Heart right ventricle (tissue), 16 donors: ENCODE measurements at regions not wholly inside any gene's neighbourhood (a gene's known extent, or its start where the extent isn't known, plus 50 kb on each side); places are given as distances from the start of the nearest gene placed in this dataset.
"Not testable (repeated sequence)": the region's sequence is repeated elsewhere in the genome, so short reads cannot be mapped to it uniquely, and the experiment has no call there.

Experiments used
- ATAC-seq, 8 donors: fragments of 200-7000 bp; cut with Tn5 transposase; one replicate each; pipeline ENCODE4 v1.9.1; 2020; ENCODE audit warnings: mild to moderate bottlenecking in 8 of 8, moderate library complexity in 8 of 8, moderate number of reproducible peaks in 1 of 8
- DNase-seq, 2 donors: peaks; one replicate each; pipeline ENCODE4 v3.0.0-alpha.2; 2020
- H3K27ac ChIP-seq, 10 donors: fragments of 200-600 bp; sonication (generic) in 2 of 10; one replicate each; pipeline versions ENCODE4 v1.5.0 to v1.8.0; 2020 to 2022; ENCODE audit warnings: mild to moderate bottlenecking in 3 of 10
- H3K27me3 ChIP-seq, 7 donors: fragments of 200-600 bp; one replicate each; pipeline ENCODE4 v1.8.0; 2021 to 2022; ENCODE audit warnings: mild to moderate bottlenecking in 2 of 7
- H3K36me3 ChIP-seq, 9 donors: fragments of 200-600 bp; sonication (generic) in 1 of 9; one replicate each; pipeline versions ENCODE4 v1.5.0 to v1.8.0; 2020 to 2022; ENCODE audit warnings: mild to moderate bottlenecking in 2 of 9
- H3K4me1 ChIP-seq, 9 donors: fragments of 200-600 bp; sonication (generic) in 1 of 9; one replicate each; pipeline versions ENCODE4 v1.5.0 to v1.8.0; 2020 to 2022; ENCODE audit warnings: mild to moderate bottlenecking in 4 of 9
- H3K4me3 ChIP-seq, 10 donors: fragments of 200-600 bp; sonication (generic) in 2 of 10; one replicate each; pipeline versions ENCODE4 v1.5.0 to v1.8.0; 2020 to 2022; ENCODE audit warnings: mild to moderate bottlenecking in 7 of 10, moderate library complexity in 2 of 10
- H3K9me3 ChIP-seq, 11 donors: fragments of 200-600 bp in 10 of 11; sonication (generic) in 2 of 11; one replicate each; pipeline versions ENCODE4 v1.5.0 to v1.8.0; 2013 to 2022; ENCODE audit warnings: mild to moderate bottlenecking in 2 of 11, control low read depth in 1 of 11, moderate library complexity in 1 of 11
- WGBS, 2 donors: extraction: QIAGEN DNeasy Blood & Tissue Kit; methylation state at CpG; one replicate each; pipeline ENCODE4 v1.1.7; 2013; ENCODE audit warnings: inconsistent platforms in 1 of 2; 5-methylcytosine and 5-hydroxymethylcytosine counted together
- intact Hi-C, 10 donors: fragments of 100-400 bp; cut with DNase I; formaldehyde crosslinking; loops; one replicate each; pipeline versions ENCODE4 v1.11.1 to v1.14.2; 2022
- TF ChIP-seq, protein P1 (sequence below), 9 donors: fragments of 200-600 bp; sonication (generic) in 2 of 9; IDR thresholded peaks; one replicate each; pipeline versions ENCODE4 v1.5.0 to v1.8.0; 2021 to 2022; ENCODE audit warnings: antibody characterized with exemption in 9 of 9, mild to moderate bottlenecking in 5 of 9, moderate library complexity in 1 of 9
- donor health status: Arrhythmogenic right ventricular cardiomyopathy.
- donor health status: ischemic (EF 13 %, LVEDD 7.1; RV severe dilation, severe dysfunction).
- donor health status: healthy with polysubstance abuse.
- donor health status: DM: no; HTN: yes; CAD: no.
- donor health status: DM: no; HTN: no; CAD: no.
- donor health status: ischemic (EF 25% LVEDD 6.9; RV normal size, moderate dysfunction).
- donor health status: ischemic (EF 25% LVEDD 5.7; RV mildly dilated, moderate dysfunction).
- donor health status: healthy.
- donor health status: DM: yes; HTN: yes; CAD: no.
- donor health status: Ischemic cardiomyopathy.
- donor health status: ischemic (EF 35%, LVEDD 5.7; RV mildly dilated, moderate dysfunction).
- donor health status: nonischemic (EF 11% LVEDD 7.7; RV severe dilation, severe dysfunction).
- donor health status: DM: yes; HTN: yes; CAD: no.
- donor health status: PGD.
- donor health status: ischemic (EF 29% LVEDD 5.4; RV normal size, mild dysfunction).
- donor health status: nonischemic (EF 23%, LVEDD 6.1; RV moderate dilation, normal function).

DNA sequence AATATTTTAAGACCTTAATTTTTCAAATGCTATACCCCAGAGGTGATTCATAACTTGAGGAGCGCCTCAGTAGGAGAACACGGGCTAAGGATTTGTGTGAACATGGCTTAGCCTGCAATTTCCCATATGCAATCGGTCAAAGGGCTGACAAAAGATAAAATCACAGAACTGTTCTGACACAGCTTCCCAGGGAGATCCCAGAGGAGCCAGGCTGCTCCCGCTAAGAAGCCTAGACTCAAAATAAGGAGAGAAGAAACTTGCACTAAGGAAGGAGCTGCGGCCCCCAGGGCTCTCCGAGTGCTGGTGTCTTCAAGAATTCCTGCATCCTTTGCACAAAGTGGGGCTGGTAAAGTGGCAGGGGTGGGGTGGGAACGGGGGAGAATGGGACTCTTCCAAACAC lies 106.3 kb upstream of the DLG1 start:
- Histone ChIP-seq H3K27me3 (no peaks in the 10 kb centered on the region), H3K27ac (no peak overlapping the region), H3K36me3 (no peaks in the 10 kb centered on the region), H3K9me3 (peaks cover 0 to 4% (median 0%) of the 10 kb centered on the region in 11 donors), H3K4me1 (peaks cover 0 to 7% (median 0%) of the 10 kb centered on the region in 9 donors), H3K4me3 (no peak overlapping the region)
- intact Hi-C loops, result no loop called here
- DNase-seq (no peak), ATAC-seq (peak in 4 of 8 donors; percentile 8 to 28 (median 24))
- 59 to 71% methylated on average over 7 of the region's 7 CpGs for WGBS, 2 donors
- TF ChIP-seq, protein P1, sequence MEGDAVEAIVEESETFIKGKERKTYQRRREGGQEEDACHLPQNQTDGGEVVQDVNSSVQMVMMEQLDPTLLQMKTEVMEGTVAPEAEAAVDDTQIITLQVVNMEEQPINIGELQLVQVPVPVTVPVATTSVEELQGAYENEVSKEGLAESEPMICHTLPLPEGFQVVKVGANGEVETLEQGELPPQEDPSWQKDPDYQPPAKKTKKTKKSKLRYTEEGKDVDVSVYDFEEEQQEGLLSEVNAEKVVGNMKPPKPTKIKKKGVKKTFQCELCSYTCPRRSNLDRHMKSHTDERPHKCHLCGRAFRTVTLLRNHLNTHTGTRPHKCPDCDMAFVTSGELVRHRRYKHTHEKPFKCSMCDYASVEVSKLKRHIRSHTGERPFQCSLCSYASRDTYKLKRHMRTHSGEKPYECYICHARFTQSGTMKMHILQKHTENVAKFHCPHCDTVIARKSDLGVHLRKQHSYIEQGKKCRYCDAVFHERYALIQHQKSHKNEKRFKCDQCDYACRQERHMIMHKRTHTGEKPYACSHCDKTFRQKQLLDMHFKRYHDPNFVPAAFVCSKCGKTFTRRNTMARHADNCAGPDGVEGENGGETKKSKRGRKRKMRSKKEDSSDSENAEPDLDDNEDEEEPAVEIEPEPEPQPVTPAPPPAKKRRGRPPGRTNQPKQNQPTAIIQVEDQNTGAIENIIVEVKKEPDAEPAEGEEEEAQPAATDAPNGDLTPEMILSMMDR (IDR thresholded peaks at IDR 0.05), result no peak

DNA sequence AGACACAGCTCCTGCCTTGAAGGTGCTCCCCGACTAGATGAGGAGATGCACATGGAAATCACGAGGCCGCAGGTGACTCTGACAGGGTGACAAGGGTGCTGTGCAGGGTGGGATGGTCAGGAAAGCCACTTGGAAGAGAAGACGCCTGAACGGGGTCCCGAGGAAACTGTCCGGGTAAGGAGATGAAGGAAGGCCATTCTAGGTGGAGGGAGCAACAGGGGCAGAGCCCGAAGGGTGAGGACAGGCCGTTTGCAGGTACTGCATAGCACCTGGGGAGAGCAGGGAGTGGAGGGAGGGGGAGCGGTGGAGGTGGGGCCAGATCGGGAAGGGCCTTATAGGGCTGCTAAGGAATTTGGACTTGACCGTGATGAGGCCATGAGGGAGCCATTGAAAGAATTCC lies 105.6 kb upstream of the DLG1 start:
- ATAC-seq (no peak), DNase-seq (no peak)
- intact Hi-C loops, result no loop called here
- no peaks in the 10 kb centered on the region for H3K9me3 ChIP-seq
- WGBS, 2 donors, result 92 to 93% methylated on average over 12 of the region's 12 CpGs
- H3K27me3 ChIP-seq, result no peaks in the 10 kb centered on the region
- H3K4me3 ChIP-seq, result no peak overlapping the region
- TF ChIP-seq, protein P1 (IDR thresholded peaks at IDR 0.05), result no peak
- H3K36me3 ChIP-seq, result no peaks in the 10 kb centered on the region
- H3K4me1 ChIP-seq, result peaks cover 0 to 7% (median 0%) of the 10 kb centered on the region in 9 donors
- no peak overlapping the region for H3K27ac ChIP-seq

DNA sequence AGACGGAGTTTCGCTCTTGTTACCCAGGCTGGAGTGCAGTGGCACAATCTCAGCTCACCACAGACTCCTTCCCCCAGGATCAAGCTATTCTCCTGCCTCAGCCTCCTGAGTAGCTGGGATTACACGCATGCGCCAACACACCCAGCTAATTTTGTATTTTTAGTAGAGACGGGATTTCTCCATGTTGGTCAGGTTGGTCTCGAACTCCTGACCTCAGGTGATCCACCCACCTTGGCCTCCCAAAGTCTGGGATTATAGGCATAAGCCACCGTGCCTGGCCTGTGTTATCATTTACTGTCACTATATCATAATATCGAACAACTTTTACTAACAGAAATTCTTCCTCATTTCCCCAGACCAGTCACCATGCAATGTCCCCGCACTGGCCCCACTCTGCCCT lies 104.0 kb upstream of the DLG1 start:
- H3K9me3 ChIP-seq, H3K27ac ChIP-seq, H3K27me3 ChIP-seq, ATAC-seq, intact Hi-C loops, H3K4me1 ChIP-seq, DNase-seq, H3K36me3 ChIP-seq, H3K4me3 ChIP-seq: not testable (repeated sequence)
- 91 to 98% methylated on average over 9 of the region's 9 CpGs for WGBS, 2 donors

DNA sequence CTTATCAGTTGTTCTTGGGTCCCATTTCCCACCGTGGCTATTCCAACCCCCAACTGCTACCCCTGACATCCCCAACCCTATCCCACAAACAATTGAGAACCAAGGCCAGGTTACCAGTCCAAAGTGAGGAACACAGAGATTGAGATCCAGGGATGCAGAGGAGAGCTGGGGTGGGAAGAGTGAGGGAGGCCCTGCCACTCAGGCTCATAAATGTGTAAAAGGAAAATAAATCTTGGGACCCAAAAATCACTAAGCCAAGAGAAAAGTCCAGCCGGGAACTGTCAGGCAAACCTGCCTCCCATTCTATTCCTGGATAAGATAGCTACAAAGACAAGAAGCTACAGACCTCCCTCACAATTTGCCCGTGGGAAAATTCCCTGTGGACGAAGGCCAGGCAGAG lies 101.1 kb upstream of the DLG1 start:
- no peaks in the 10 kb centered on the region for H3K9me3 ChIP-seq
- H3K27me3 ChIP-seq, result no peaks in the 10 kb centered on the region
- H3K4me1 ChIP-seq, result peaks cover 0 to 14% (median 7%) of the 10 kb centered on the region in 9 donors
- no peak overlapping the region for H3K27ac ChIP-seq
- TF ChIP-seq, protein P1 (IDR thresholded peaks at IDR 0.05), result no peak
- DNase-seq, result no peak
- 48 to 60% methylated on average over 4 of the region's 4 CpGs for WGBS, 2 donors
- no peaks in the 10 kb centered on the region for H3K36me3 ChIP-seq
- intact Hi-C loops, result loop anchor here in 1 of 10 donors (5.0 kb wide), 1 partner anchor 102 kb away; the partner anchor contains the start of gene DLG1
- no peak for ATAC-seq
- H3K4me3 ChIP-seq, result no peak overlapping the region

DNA sequence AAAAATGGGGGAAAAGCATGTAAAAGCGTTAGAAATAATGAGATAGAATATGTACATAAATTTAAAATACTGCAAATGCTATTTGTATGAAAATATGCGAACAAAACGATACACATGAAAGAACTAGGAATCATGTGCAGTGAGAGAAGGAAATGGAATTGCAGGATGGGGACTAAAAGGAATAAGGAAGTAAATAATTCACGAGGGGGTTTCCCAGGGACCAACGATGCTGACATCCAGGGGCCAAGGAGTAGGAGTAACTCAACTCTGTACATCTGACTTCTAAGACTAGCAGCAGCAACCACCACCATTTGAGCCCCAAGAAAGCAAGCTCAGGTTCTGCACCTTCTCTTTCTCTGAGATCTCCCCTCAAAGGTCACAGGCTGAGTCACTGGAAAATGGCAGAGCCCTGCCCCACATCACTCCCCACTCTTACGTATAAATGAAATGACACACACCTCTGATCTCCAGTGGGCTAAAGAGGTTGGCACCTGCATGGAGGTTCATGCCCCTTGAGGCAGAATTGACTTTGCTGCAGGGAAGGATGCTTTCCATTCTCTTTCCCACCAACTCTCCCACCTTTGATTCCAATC lies 100.0 kb upstream of the DLG1 start:
- TF ChIP-seq, protein P1 (IDR thresholded peaks at IDR 0.05), result no peak
- no peaks in the 10 kb centered on the region for H3K36me3 ChIP-seq
- no peaks in the 10 kb centered on the region for H3K27me3 ChIP-seq
- H3K9me3 ChIP-seq, result no peaks in the 10 kb centered on the region
- H3K4me3 ChIP-seq, result no peak overlapping the region
- no peak overlapping the region for H3K27ac ChIP-seq
- intact Hi-C loops, result loop anchor here in 1 of 10 donors (5.0 kb wide), 1 partner anchor 101 kb away; the partner anchor contains the start of gene DLG1
- DNase-seq (no peak), ATAC-seq (no peak)
- peaks cover 0 to 24% (median 8%) of the 10 kb centered on the region in 9 donors for H3K4me1 ChIP-seq
- WGBS, 2 donors, result 69 to 76% methylated on average over 6 of the region's 6 CpGs
